Thymus (tissue), 11 donors: ENCODE measurements at regions not wholly inside any gene's neighbourhood (a gene's known extent, or its start where the extent isn't known, plus 50 kb on each side); places are given as distances from the start of the nearest gene placed in this dataset.

ENCODE experiments used
- DNase-seq, 9 donors: peaks; one replicate each; pipeline ENCODE4 v3.0.0-alpha.2; 2013; ENCODE audit warnings: low spot score in 9 of 9, low read depth in 6 of 9, missing footprints in 1 of 9
- H3K27ac ChIP-seq, 2 donors: one replicate each; pipeline ENCODE4 v1.5.1; 2013; ENCODE audit warnings: control low read depth in 1 of 2, low read depth in 1 of 2, low read length in 1 of 2, mild to moderate bottlenecking in 1 of 2, moderate library complexity in 1 of 2
- H3K27me3 ChIP-seq, 2 donors: one replicate each; pipeline ENCODE4 v1.5.1; 2013; ENCODE audit warnings: low read length in 1 of 2; ENCODE audit not compliant: control insufficient read depth in 2 of 2, insufficient read depth in 1 of 2
- H3K36me3 ChIP-seq, 2 donors: one replicate each; pipeline ENCODE4 v1.5.1; 2013; ENCODE audit warnings: low read length in 1 of 2, mild to moderate bottlenecking in 1 of 2, moderate library complexity in 1 of 2; ENCODE audit not compliant: control insufficient read depth in 2 of 2, insufficient read depth in 2 of 2
- H3K4me1 ChIP-seq, 2 donors: one replicate each; pipeline ENCODE4 v1.5.1; 2013; ENCODE audit warnings: low read length in 2 of 2; ENCODE audit not compliant: control insufficient read depth in 2 of 2, insufficient read depth in 2 of 2
- H3K4me3 ChIP-seq, 2 donors: one replicate each; pipeline ENCODE4 v1.5.1; 2013; ENCODE audit warnings: low read length in 2 of 2, control low read depth in 1 of 2, mild to moderate bottlenecking in 1 of 2
- H3K9me3 ChIP-seq, 2 donors: one replicate each; pipeline ENCODE4 v1.5.1; 2013; ENCODE audit warnings: low read length in 1 of 2, mild to moderate bottlenecking in 1 of 2; ENCODE audit not compliant: control insufficient read depth in 2 of 2, insufficient read depth in 1 of 2
- WGBS: extraction: QIAGEN DNeasy Blood & Tissue Kit; methylation state at CpG from one replicate; pipeline ENCODE4 v1.1.7; 2013; 5-methylcytosine and 5-hydroxymethylcytosine counted together
- donor health status: healthy.

- Histone ChIP-seq H3K4me3 (no peak overlapping the region), H3K36me3 (no peaks in the 10 kb centered on the region), H3K4me1 (no peaks in the 10 kb centered on the region), H3K27ac (no peak overlapping the region), H3K9me3 (peaks cover 0 to 4% of the 10 kb centered on the region in 2 donors), H3K27me3 (peaks cover 0 to 15% of the 10 kb centered on the region in 2 donors)
- DNase-seq, result no peak
- WGBS, result 86% methylated on average over 30 of the region's 30 CpGs
Measured at GRCh38 chr10:131646551-131647525, 254.0 kb upstream of the PPP2R2D start.

- no peaks in the 10 kb centered on the region for H3K36me3 ChIP-seq
- WGBS, result 88% methylated on average over 11 of the region's 11 CpGs
- peaks cover 0 to 3% of the 10 kb centered on the region in 2 donors for H3K9me3 ChIP-seq
- DNase-seq, result no peak
- no peak overlapping the region for H3K27ac ChIP-seq
- H3K4me3 ChIP-seq, result no peak overlapping the region
- H3K27me3 ChIP-seq, result peaks cover 0 to 21% of the 10 kb centered on the region in 2 donors
- no peaks in the 10 kb centered on the region for H3K4me1 ChIP-seq
Measured at GRCh38 chr10:131647789-131648188, 253.0 kb upstream of the PPP2R2D start.

- Histone ChIP-seq H3K4me1 (no peaks in the 10 kb centered on the region), H3K4me3 (no peak overlapping the region), H3K27ac (no peak overlapping the region), H3K36me3 (no peaks in the 10 kb centered on the region), H3K27me3 (peaks cover 0 to 23% of the 10 kb centered on the region in 2 donors), H3K9me3 (no peaks in the 10 kb centered on the region)
- DNase-seq, result no peak
- WGBS, result 73% methylated on average over 8 of the region's 8 CpGs
Measured at GRCh38 chr10:131648386-131649020, 252.3 kb upstream of the PPP2R2D start.

GRCh38 chr10:131649617-131650016 lies 251.2 kb upstream of the PPP2R2D start:
- Histone ChIP-seq H3K4me1 (no peaks in the 10 kb centered on the region), H3K36me3 (no peaks in the 10 kb centered on the region), H3K9me3 (no peaks in the 10 kb centered on the region), H3K4me3 (no peak overlapping the region), H3K27me3 (peaks cover 0 to 23% of the 10 kb centered on the region in 2 donors), H3K27ac (no peak overlapping the region)
- no peak for DNase-seq
- WGBS, result 76% methylated on average over 6 of the region's 6 CpGs

GRCh38 chr10:131650169-131650705 lies 250.6 kb upstream of the PPP2R2D start:
- H3K36me3 ChIP-seq, result no peaks in the 10 kb centered on the region
- DNase-seq, result no peak
- peaks cover 0 to 23% of the 10 kb centered on the region in 2 donors for H3K27me3 ChIP-seq
- no peaks in the 10 kb centered on the region for H3K9me3 ChIP-seq
- H3K4me1 ChIP-seq, result no peaks in the 10 kb centered on the region
- 76% methylated on average over 12 of the region's 12 CpGs for WGBS
- H3K27ac ChIP-seq, result no peak overlapping the region
- no peak overlapping the region for H3K4me3 ChIP-seq

DNA sequence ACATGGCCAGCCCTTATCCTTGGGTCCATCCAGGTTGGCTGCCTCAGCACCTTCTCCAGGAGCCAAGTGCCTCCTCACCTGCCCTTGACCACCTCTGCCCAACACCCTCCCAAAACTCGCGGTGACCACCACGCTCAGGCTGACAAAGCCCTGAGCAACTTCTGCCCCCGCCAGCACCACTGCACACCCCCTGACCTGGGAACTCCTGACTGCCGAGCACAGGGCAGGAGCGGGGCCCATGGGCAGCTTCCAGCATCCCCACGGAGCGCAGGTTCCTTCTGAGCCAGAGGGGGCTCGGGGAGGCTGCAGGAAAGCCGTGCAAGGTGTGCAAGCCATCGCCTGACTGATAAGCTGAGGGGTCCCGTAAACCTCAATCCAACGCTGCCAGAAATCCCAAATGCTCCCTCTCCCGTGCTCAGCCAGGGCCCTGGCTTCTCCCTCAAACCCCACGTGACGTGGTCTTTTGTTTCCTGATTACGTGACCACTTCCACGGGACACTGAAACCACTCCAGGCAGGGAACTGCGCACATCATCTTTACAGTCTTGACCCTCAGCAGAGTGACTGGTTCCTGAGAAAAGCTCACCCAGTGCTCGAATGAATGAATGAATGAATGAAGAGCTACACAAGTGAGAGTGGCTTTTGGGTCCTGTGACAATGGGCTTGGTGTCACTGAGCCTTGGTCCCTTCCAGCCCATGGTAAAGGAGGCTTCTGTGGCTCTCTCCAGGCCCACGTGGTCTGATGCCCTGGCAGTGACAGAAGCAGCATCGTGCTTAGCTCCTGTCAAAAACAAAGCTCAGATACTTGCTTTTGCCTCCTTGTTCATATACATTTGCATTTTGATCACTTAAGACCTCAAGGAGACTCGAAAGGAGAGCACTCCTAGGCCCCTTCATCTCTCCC lies 249.8 kb upstream of the PPP2R2D start:
- Histone ChIP-seq H3K9me3 (no peaks in the 10 kb centered on the region), H3K4me3 (no peak overlapping the region), H3K27ac (no peak overlapping the region), H3K27me3 (peaks cover 0 to 23% of the 10 kb centered on the region in 2 donors), H3K4me1 (no peaks in the 10 kb centered on the region), H3K36me3 (no peaks in the 10 kb centered on the region)
- no peak for DNase-seq
- WGBS, result 69% methylated on average over 23 of the region's 23 CpGs

DNA sequence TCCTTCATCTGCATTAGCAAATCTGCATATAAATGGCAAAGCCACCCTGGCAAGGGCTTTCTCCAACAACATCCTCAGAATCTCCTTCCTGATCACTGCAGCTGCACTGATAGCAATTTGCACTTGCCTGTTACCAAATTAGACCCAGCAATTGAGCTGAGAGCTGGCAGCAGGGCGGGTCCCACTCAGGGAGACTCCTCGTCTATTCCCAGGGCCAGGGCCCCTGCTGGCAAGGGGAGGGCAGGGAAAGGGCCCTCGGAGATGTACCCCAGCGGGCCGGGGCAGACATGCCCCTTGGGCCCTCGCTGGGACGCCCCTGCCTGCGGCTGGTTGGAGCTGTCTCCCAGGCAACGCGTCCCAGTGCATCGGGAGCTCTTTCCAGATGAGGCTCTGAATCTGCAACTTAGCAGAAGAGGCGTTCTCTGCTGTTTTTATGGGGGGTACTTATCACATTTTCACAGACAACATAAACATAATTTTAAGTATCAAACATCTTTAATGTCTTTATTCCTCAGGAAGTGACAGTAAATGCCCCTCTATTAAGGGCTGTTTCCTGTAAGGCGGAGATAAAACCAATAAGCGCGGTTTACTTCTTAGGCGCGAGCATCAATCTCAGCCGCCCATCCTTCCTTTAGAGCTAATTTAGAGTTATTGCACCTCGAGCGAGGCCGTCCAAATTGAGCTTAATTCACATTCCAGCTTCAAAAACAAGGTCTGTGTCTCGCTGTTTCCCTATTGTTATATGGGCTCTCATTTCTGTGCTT lies 249.0 kb upstream of the PPP2R2D start:
- Histone ChIP-seq H3K9me3 (no peaks in the 10 kb centered on the region), H3K4me3 (no peak overlapping the region), H3K27me3 (peaks cover 0 to 23% of the 10 kb centered on the region in 2 donors), H3K36me3 (no peaks in the 10 kb centered on the region), H3K4me1 (no peaks in the 10 kb centered on the region), H3K27ac (no peak overlapping the region)
- no peak for DNase-seq
- 6% methylated on average over 22 of the region's 22 CpGs for WGBS

DNA sequence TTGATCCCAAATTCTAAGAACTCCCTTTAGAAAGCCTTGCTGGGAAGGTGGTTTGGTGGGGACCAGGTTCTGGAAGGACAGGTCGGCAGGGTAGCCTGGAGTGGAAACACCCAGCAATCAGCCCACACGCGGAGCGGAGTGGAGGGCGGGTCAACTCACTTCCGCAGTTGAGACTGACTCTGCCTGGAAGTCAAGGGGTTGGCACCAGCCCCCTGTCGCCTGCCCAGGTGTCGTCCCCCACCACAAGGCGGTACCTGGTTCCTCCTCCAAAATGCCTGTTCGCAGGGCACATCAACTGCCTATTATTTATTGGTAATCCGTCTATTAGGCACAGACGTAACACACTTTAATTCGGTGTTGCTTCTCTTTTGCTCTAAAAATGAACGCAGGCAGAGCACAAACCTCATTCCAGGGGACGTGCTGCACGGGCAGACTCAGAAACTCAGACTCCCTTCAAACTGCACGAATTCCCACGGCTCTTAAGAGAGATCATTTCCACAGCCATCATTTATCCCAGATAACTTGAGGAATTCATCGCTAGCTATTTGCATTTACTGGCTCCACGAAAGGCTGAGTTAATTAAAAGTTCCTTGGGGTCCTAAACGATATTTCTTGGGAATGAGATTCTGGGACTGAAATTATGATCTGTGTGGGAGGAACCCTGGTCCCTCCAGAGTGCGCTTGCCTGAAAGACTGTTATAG lies 248.2 kb upstream of the PPP2R2D start:
- Histone ChIP-seq H3K27me3 (peaks cover 0 to 23% of the 10 kb centered on the region in 2 donors), H3K9me3 (no peaks in the 10 kb centered on the region), H3K36me3 (no peaks in the 10 kb centered on the region), H3K4me3 (no peak overlapping the region), H3K4me1 (no peaks in the 10 kb centered on the region), H3K27ac (no peak overlapping the region)
- no peak for DNase-seq
- 46% methylated on average over 22 of the region's 22 CpGs for WGBS
